ENCODE measurements at regions not wholly inside any gene's neighbourhood (a gene's known extent, or its start where the extent isn't known, plus 50 kb on each side); places are given as distances from the start of the nearest gene placed in this dataset.

DNA sequence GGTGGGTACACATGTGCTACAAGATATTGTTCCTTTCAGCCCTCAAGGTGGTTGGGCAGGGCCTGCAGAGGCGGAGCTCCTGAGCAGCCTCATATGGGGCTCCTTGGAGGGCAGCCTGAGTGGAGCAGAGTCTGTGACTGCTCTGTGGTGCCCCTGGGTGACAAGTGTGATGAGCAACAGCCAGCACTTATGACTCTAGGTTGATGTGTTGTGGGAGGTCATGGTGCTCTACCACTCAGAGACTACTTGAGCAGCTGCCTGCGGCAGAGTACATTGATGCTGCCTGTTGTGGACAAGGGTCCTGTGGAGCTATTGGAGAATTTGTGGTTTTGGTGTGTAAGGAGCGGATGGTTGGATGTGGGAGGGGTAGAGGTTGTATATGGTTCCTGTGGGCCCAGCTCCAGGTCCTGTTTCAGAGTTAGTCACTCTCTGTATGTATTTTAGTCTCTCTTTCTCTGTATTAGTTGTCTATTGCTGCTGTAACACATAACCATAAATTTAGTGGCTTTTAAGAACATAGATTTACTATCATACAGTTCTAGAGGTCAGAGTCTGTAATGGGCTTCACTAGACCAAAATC, 141.3 kb downstream of the SREK1 start:
- H2BK12ac ChIP-seq (ENCODE audit: low read depth, low read length): no peak overlapping the region
- no peak overlapping the region for H2AK5ac ChIP-seq (ENCODE audit: low read depth, low read length)
- H2BK5ac ChIP-seq (ENCODE audit: low read depth, low read length): no peak overlapping the region
- H3K4me2 ChIP-seq (ENCODE audit: insufficient read depth in 1 of 2, low read depth in 2 of 2, low read length in 2 of 2): no peak overlapping the region
- H3K36me3 ChIP-seq (ENCODE audit: control insufficient read depth in 2 of 4, insufficient read depth in 4 of 4, low read length in 3 of 4): no peaks in the 10 kb centered on the region
- no peaks in the 10 kb centered on the region for H3K79me1 ChIP-seq (ENCODE audit: low read depth, low read length)
- H3K9ac ChIP-seq (replicated peaks in 1 of 4; ENCODE audit: extremely low read depth in 1 of 4, low read depth in 3 of 4, low read length in 3 of 4): no peak overlapping the region
- no peak overlapping the region for H2BK20ac ChIP-seq (ENCODE audit: low read length)
- no peak overlapping the region for H3K56ac ChIP-seq (replicated peaks; ENCODE audit: insufficient read length, low read depth, low read length)
- H4K5ac ChIP-seq (ENCODE audit: insufficient read length, low read depth, low read length): no peak overlapping the region
- POLR2A ChIA-PET (ENCODE audit: partially characterized antibody): no interaction called here
- H3K27ac ChIP-seq (ENCODE audit: low read depth, low read length): no peak overlapping the region
- H2BK15ac ChIP-seq (ENCODE audit: low read length): no peak overlapping the region
- no peak for FAIRE-seq
- no peaks in the 10 kb centered on the region for H3K9me3 ChIP-seq (ENCODE audit: insufficient read depth in 2 of 2, low read depth in 1 of 2, low read length in 1 of 2)
- no peak overlapping the region for H3K18ac ChIP-seq (ENCODE audit: extremely low read depth, low read length)
- 0 out of 2 replicates have a peak overlapping the region, but pooled peaks have one; percentile 18 for H2AFZ ChIP-seq (ENCODE audit: low read length)
- H4K20me1 ChIP-seq (replicated peaks in 1 of 2; ENCODE audit: control insufficient read depth in 1 of 2, insufficient read depth in 2 of 2, low read length in 2 of 2): no peaks in the 10 kb centered on the region
- H3K14ac ChIP-seq (ENCODE audit: insufficient read length): no peak overlapping the region
- no peak overlapping the region for H3K23ac ChIP-seq (ENCODE audit: insufficient read length)
- WGBS, 2 experiments (ENCODE audit: extremely low coverage in 1 of 2, insufficient coverage in 1 of 2, insufficient read length in 1 of 2, insufficient replicate concordance in 2 of 2, low coverage in 1 of 2, low lambda C conversion rate in 2 of 2, missing lambda C conversion rate in 1 of 2): 86% methylated on average over 3 of the region's 3 CpGs; no CpG with 5 or more reads in 1 of the 2 experiments
- no peaks in the 10 kb centered on the region for H3K27me3 ChIP-seq (replicated peaks in 1 of 4; ENCODE audit: control insufficient read depth in 3 of 4, extremely low read depth in 1 of 4, insufficient read depth in 3 of 4, low read length in 3 of 4)
- no peaks in the 10 kb centered on the region for H3K23me2 ChIP-seq (ENCODE audit: low read depth, low read length)
- no peak overlapping the region for H4K8ac ChIP-seq (ENCODE audit: extremely low read depth, insufficient read depth, low read length)
- no peaks in the 10 kb centered on the region for H3K4me1 ChIP-seq (replicated peaks in 1 of 4; ENCODE audit: control insufficient read depth in 3 of 4, insufficient read depth in 4 of 4, low read length in 3 of 4)
- H2BK120ac ChIP-seq (replicated peaks; ENCODE audit: low read depth, low read length): no peak overlapping the region
- no peak overlapping the region for H3K4ac ChIP-seq (replicated peaks; ENCODE audit: insufficient read length, low read depth, low read length)
- no peaks in the 10 kb centered on the region for H3K79me2 ChIP-seq (ENCODE audit: control insufficient read depth in 1 of 2, insufficient read depth in 2 of 2, low read length in 2 of 2)
- CTCF ChIA-PET (ENCODE audit: partially characterized antibody): interaction anchor here (0.8 to 1.2 kb wide), 2 partner anchors 21 to 485 kb away, joined by 4 read pairs; no protein-coding TSS in a partner anchor
- DNase-seq (ENCODE audit: low read depth in 1 of 2, low spot score in 2 of 2): no peak
- H4K91ac ChIP-seq (replicated peaks; ENCODE audit: insufficient read length, low read length): no peak overlapping the region
- no peak overlapping the region for H3K4me3 ChIP-seq (ENCODE audit: extremely low read depth in 1 of 4, insufficient read depth in 2 of 4, low read depth in 3 of 4, low read length in 4 of 4)
- TF ChIP-seq NRF1 (IDR thresholded peaks at IDR 0.05; ENCODE audit: low read depth, low read length): no peak
- no peak for TF ChIP-seq GTF2F1 (IDR thresholded peaks at IDR 0.05; ENCODE audit: borderline replicate concordance, low read depth, low read length)
- TF ChIP-seq EGR1 (IDR thresholded peaks at IDR 0.05; ENCODE audit: borderline replicate concordance, low read depth, low read length): no peak
- TF ChIP-seq, protein P1, sequence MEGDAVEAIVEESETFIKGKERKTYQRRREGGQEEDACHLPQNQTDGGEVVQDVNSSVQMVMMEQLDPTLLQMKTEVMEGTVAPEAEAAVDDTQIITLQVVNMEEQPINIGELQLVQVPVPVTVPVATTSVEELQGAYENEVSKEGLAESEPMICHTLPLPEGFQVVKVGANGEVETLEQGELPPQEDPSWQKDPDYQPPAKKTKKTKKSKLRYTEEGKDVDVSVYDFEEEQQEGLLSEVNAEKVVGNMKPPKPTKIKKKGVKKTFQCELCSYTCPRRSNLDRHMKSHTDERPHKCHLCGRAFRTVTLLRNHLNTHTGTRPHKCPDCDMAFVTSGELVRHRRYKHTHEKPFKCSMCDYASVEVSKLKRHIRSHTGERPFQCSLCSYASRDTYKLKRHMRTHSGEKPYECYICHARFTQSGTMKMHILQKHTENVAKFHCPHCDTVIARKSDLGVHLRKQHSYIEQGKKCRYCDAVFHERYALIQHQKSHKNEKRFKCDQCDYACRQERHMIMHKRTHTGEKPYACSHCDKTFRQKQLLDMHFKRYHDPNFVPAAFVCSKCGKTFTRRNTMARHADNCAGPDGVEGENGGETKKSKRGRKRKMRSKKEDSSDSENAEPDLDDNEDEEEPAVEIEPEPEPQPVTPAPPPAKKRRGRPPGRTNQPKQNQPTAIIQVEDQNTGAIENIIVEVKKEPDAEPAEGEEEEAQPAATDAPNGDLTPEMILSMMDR (IDR thresholded peaks at IDR 0.05; ENCODE audit: control extremely low read depth in 1 of 3, insufficient read depth in 1 of 3, low read depth in 1 of 3, low read length in 3 of 3): no peak
- no peak for TF ChIP-seq TEAD4 (IDR thresholded peaks at IDR 0.05; ENCODE audit: low read depth, low read length)
- TF ChIP-seq RBBP5 (IDR thresholded peaks at IDR 0.05; ENCODE audit: borderline replicate concordance, low read depth, low read length): no peak
